Glutamatergic neuron (in vitro differentiated cells): ENCODE measurements at regions not wholly inside any gene's neighbourhood (a gene's known extent, or its start where the extent isn't known, plus 50 kb on each side); places are given as distances from the start of the nearest gene placed in this dataset.

Experiments used
- DNase-seq: peaks from one replicate; pipeline ENCODE4 v3.0.0; 2022
- H3K27ac Mint-ChIP-seq: one replicate; pipeline ENCODE4 v1.8.0; 2020; ENCODE audit warnings: mild to moderate bottlenecking, mixed read lengths, inconsistent platforms; ENCODE audit not compliant: unreplicated experiment
- H3K27me3 Mint-ChIP-seq: one replicate; pipeline ENCODE4 v1.8.0; 2020; ENCODE audit warnings: mild to moderate bottlenecking, moderate library complexity, mixed read lengths, inconsistent platforms; ENCODE audit not compliant: unreplicated experiment
- H3K36me3 Mint-ChIP-seq: one replicate; pipeline ENCODE4 v1.8.0; 2020; ENCODE audit warnings: mild to moderate bottlenecking, mixed read lengths, inconsistent platforms; ENCODE audit not compliant: unreplicated experiment
- H3K4me1 Mint-ChIP-seq: one replicate; pipeline ENCODE4 v1.8.0; 2020; ENCODE audit warnings: mild to moderate bottlenecking, low read depth, mixed read lengths, inconsistent platforms; ENCODE audit not compliant: unreplicated experiment
- H3K4me3 Mint-ChIP-seq: one replicate; pipeline ENCODE4 v1.8.0; 2020; ENCODE audit warnings: mild to moderate bottlenecking, mixed read lengths, inconsistent platforms; ENCODE audit not compliant: unreplicated experiment
- H3K9me3 Mint-ChIP-seq: one replicate; pipeline ENCODE4 v1.8.0; 2020; ENCODE audit warnings: mild to moderate bottlenecking, moderate library complexity, mixed read lengths, inconsistent platforms; ENCODE audit not compliant: unreplicated experiment
- TF ChIP-seq, protein P1 (sequence below): fragments of 200-600 bp; sonication (generic); IDR thresholded peaks from one replicate; pipeline ENCODE4 v1.5.0; 2021; ENCODE audit not compliant: partially characterized antibody, unreplicated experiment

DNA sequence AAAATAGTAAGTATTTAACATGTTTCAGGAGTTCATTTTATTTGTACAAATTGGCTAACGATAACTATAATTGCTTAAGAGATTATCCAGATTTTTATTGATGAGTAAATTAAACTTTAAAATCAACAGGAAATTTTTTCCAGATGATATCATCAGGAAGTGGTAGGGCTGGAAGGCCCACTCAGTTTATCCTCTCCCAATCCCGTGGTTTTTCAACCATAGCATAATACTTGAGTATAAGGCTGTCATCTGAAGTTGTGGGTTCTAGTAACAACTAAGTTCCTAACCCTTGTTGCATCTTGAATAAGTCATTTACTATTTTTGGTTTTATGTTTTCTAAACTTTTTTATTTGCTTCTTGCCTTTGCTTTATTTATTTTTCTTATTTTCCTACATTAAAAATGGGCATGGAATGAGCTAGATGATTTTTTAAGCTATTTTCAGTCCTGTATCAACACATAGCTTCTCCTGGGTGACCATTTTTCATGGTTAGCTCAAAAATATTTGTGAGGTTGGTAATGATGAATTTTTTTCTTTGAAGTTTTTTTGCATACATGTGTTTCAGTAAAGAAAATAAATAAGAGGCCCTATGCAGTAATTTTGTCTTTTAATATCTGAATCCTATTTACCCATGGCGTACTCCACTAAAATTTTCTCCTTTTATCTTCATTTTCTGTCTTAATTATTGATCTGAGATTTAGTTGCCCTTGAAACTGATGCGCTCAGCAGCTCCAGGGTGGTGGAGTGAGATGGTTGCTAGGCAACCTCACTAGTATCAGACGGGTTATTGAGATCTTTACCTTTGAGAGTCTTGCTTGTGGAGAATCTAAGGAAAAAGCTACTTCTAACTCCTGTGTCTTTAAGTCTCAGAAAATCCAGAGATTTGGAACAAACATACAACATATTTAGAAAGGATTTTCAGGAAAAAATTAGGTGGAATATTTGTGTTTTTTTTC lies 452.0 kb upstream of the CCDC179 start:
- H3K4me1 Mint-ChIP-seq: peaks cover 4% of the 10 kb centered on the region

DNA sequence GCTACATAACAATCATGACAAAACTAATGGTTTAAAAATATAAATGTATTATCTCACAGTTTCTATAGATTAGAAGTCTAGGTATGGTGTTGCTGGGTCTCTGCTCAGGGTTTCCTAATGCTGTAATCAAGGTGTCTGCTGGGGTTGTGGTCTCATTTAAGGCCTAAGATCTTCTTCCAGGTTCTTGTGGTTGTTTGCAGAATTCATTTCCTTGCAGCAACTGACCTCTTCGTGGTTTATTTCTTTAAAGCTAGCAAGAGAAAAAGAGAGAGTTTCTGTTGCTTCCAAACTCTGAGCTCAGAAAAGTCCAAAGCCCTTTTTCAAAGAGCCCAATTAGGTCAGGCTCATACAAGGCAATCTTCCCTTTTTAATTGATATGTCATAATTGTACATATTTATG lies 452.7 kb upstream of the CCDC179 start:
- Mint-ChIP-seq H3K27ac (no peak overlapping the region), H3K4me1 (peaks cover 4% of the 10 kb centered on the region), H3K9me3 (no peaks in the 10 kb centered on the region), H3K27me3 (no peaks in the 10 kb centered on the region), H3K36me3 (no peaks in the 10 kb centered on the region), H3K4me3 (no peak overlapping the region)
- TF ChIP-seq, protein P1, sequence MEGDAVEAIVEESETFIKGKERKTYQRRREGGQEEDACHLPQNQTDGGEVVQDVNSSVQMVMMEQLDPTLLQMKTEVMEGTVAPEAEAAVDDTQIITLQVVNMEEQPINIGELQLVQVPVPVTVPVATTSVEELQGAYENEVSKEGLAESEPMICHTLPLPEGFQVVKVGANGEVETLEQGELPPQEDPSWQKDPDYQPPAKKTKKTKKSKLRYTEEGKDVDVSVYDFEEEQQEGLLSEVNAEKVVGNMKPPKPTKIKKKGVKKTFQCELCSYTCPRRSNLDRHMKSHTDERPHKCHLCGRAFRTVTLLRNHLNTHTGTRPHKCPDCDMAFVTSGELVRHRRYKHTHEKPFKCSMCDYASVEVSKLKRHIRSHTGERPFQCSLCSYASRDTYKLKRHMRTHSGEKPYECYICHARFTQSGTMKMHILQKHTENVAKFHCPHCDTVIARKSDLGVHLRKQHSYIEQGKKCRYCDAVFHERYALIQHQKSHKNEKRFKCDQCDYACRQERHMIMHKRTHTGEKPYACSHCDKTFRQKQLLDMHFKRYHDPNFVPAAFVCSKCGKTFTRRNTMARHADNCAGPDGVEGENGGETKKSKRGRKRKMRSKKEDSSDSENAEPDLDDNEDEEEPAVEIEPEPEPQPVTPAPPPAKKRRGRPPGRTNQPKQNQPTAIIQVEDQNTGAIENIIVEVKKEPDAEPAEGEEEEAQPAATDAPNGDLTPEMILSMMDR: no peak
- no peak for DNase-seq

More for the DNA sequence above, 452.0 kb upstream of the CCDC179 start:
- H3K4me3 Mint-ChIP-seq: no peak overlapping the region
- no peak overlapping the region for H3K27ac Mint-ChIP-seq
- H3K9me3 Mint-ChIP-seq: no peaks in the 10 kb centered on the region
- TF ChIP-seq, protein P1: no peak
- no peaks in the 10 kb centered on the region for H3K27me3 Mint-ChIP-seq
- no peak for DNase-seq
- H3K36me3 Mint-ChIP-seq: no peaks in the 10 kb centered on the region

GRCh38 chr11:23314162-23314561 lies 453.9 kb upstream of the CCDC179 start:
- H3K4me1 Mint-ChIP-seq: peaks cover 4% of the 10 kb centered on the region
- no peaks in the 10 kb centered on the region for H3K9me3 Mint-ChIP-seq
- no peaks in the 10 kb centered on the region for H3K36me3 Mint-ChIP-seq
- H3K27ac Mint-ChIP-seq: no peak overlapping the region
- TF ChIP-seq, protein P1: no peak
- H3K4me3 Mint-ChIP-seq: no peak overlapping the region
- no peaks in the 10 kb centered on the region for H3K27me3 Mint-ChIP-seq
- no peak for DNase-seq

- H3K27ac Mint-ChIP-seq: no peak overlapping the region
- DNase-seq: no peak
- TF ChIP-seq, protein P1: no peak
- no peak overlapping the region for H3K4me3 Mint-ChIP-seq
- no peaks in the 10 kb centered on the region for H3K9me3 Mint-ChIP-seq
- no peaks in the 10 kb centered on the region for H3K27me3 Mint-ChIP-seq
- no peaks in the 10 kb centered on the region for H3K36me3 Mint-ChIP-seq
- peaks cover 4% of the 10 kb centered on the region for H3K4me1 Mint-ChIP-seq
These were observed 455.0 kb upstream of the CCDC179 start for GRCh38 chr11:23315286-23315685.

- Mint-ChIP-seq H3K9me3 (peaks cover 2% of the 10 kb centered on the region), H3K36me3 (no peaks in the 10 kb centered on the region), H3K27ac (no peak overlapping the region), H3K4me1 (no peaks in the 10 kb centered on the region), H3K4me3 (no peak overlapping the region), H3K27me3 (no peaks in the 10 kb centered on the region)
- TF ChIP-seq, protein P1: no peak
- no peak for DNase-seq
These were observed 457.5 kb upstream of the CCDC179 start for GRCh38 chr11:23317816-23318215.
